HCT116 (cell line): ENCODE measurements at regions not wholly inside any gene's neighbourhood (a gene's known extent, or its start where the extent isn't known, plus 50 kb on each side); places are given as distances from the start of the nearest gene placed in this dataset.

Source experiments
- ATAC-seq: fragments of 200-7000 bp; cut with Tn5 transposase; 2 replicates; pipeline ENCODE4 v1.9.1; 2020; ENCODE audit warnings: mild to moderate bottlenecking, moderate library complexity
- BruUV-seq: library from RNA; stranded (reverse); fragments of 400-500 nt; replicated peaks from 2 replicates; lab custom pipeline; 2021; lab: Mats Ljungman, UMichigan
- CTCF ChIA-PET: fragments of 300-600 bp; sonication (Branson Sonifier 250); formaldehyde crosslinking; loops from one replicate; lab custom pipeline; 2021; ENCODE audit warnings: antibody characterized with exemption; lab: Charles Lee
- POLR2A ChIA-PET: fragments of 300-600, 350-600 bp; sonication (Branson Sonifier 250); formaldehyde crosslinking; loops from one replicate; lab custom pipeline; 2021; ENCODE audit warnings: antibody characterized with exemption; lab: Charles Lee
- RAD21 ChIA-PET, 2 experiments: fragments of 300-600 bp; sonication (Branson Sonifier 250); formaldehyde crosslinking; loops; one replicate each; lab custom pipeline; 2023; ENCODE audit warnings: low total read pairs in 2 of 2; ENCODE audit not compliant: uncharacterized antibody in 2 of 2, unreplicated experiment in 2 of 2, low non-redundant PET in 1 of 2; lab: Charles Lee
- DNase-seq: peaks from one replicate; pipeline ENCODE4 v3.0.0-alpha.2; 2010; ENCODE audit warnings: low read depth, low spot score
- H2AFZ ChIP-seq: fragments of 200-600 bp; shearing (Covaris generic), sonication (generic); 2 replicates; pipeline ENCODE4 v1.6.1; 2017; ENCODE audit warnings: low read depth, mixed run types, mixed read lengths, antibody characterized with exemption, low read length; ENCODE audit not compliant: poor library complexity, severe bottlenecking
- H3K27ac ChIP-seq: 2 replicates; pipeline ENCODE4 v1.5.1; 2012; ENCODE audit warnings: low read depth, low read length
- H3K27me3 ChIP-seq: fragments of 200-600 bp; sonication (generic); 2 replicates; pipeline ENCODE4 v1.6.1; 2016; ENCODE audit warnings: mixed run types, low read length, mixed read lengths; ENCODE audit not compliant: insufficient read depth
- H3K36me3 ChIP-seq, 2 experiments: fragments of 200-500 bp in 1 of 2; fragments of 200-600 bp in 1 of 2; sonication (Bioruptor generic) in 1 of 2; sonication (generic) in 1 of 2; 2 replicates each; pipeline versions ENCODE4 v1.5.1 to v1.6.1; 2014 to 2016; ENCODE audit warnings: low read length in 2 of 2, inconsistent platforms in 1 of 2, mixed read lengths in 1 of 2, mixed run types in 1 of 2; ENCODE audit not compliant: insufficient read depth in 2 of 2, control insufficient read depth in 1 of 2
- H3K4me1 ChIP-seq, 2 experiments: fragments of 200-600 bp in 1 of 2; sonication (generic) in 1 of 2; 2 replicates each; pipeline versions ENCODE4 v1.5.1 to v1.6.1; 2012 to 2017; ENCODE audit warnings: low read length in 2 of 2, inconsistent platforms in 1 of 2, mild to moderate bottlenecking in 1 of 2, mixed read lengths in 1 of 2, mixed run types in 1 of 2, moderate library complexity in 1 of 2; ENCODE audit not compliant: insufficient read depth in 2 of 2, control insufficient read depth in 1 of 2
- H3K4me2 ChIP-seq: fragments of 200-600 bp; sonication (generic); 2 replicates; pipeline ENCODE4 v1.6.1; 2017; ENCODE audit warnings: mixed run types, low read length, mixed read lengths
- H3K4me3 ChIP-seq, 2 experiments: fragments of 200-600 bp in 1 of 2; sonication (generic) in 1 of 2; replicated peaks in 1 of 2; 2 replicates each; pipeline ENCODE4 v1.5.1; 2011 to 2016; ENCODE audit warnings: low read length in 2 of 2, control low read depth in 1 of 2, low read depth in 1 of 2, mild to moderate bottlenecking in 1 of 2, mixed read lengths in 1 of 2, mixed run types in 1 of 2
- H3K79me2 ChIP-seq: fragments of 200-600 bp; sonication (generic); 2 replicates; pipeline ENCODE4 v1.6.1; 2017; ENCODE audit warnings: mild to moderate bottlenecking, mixed run types, low read length, moderate library complexity, mixed read lengths; ENCODE audit not compliant: insufficient read depth
- H3K9ac ChIP-seq: fragments of 200-600 bp; sonication (generic); 2 replicates; pipeline ENCODE4 v1.6.1; 2016; ENCODE audit warnings: low read length, mixed read lengths
- H3K9me2 ChIP-seq: fragments of 200-600 bp; sonication (generic), shearing (Covaris generic); 2 replicates; pipeline ENCODE4 v1.6.1; 2017; ENCODE audit warnings: mixed run types, mild to moderate bottlenecking, moderate library complexity; ENCODE audit not compliant: insufficient read depth
- H3K9me3 ChIP-seq, 2 experiments: fragments of 200-500 bp in 1 of 2; fragments of 200-600 bp in 1 of 2; sonication (Bioruptor generic) in 1 of 2; sonication (generic) in 1 of 2; 2 replicates each; pipeline ENCODE4 v1.6.1; 2014 to 2017; ENCODE audit warnings: low read length in 2 of 2, mixed read lengths in 2 of 2, inconsistent platforms in 1 of 2, low read depth in 1 of 2, mild to moderate bottlenecking in 1 of 2, mixed run types in 1 of 2, moderate library complexity in 1 of 2; ENCODE audit not compliant: control insufficient read depth in 1 of 2, insufficient read depth in 1 of 2
- H4K20me1 ChIP-seq: fragments of 200-600 bp; sonication (generic), shearing (Covaris generic); 2 replicates; pipeline ENCODE4 v1.6.1; 2017; ENCODE audit warnings: mixed run types, mild to moderate bottlenecking, moderate library complexity; ENCODE audit not compliant: insufficient read depth
- CBX3 ChIP-seq: IDR thresholded peaks from 2 replicates; pipeline ENCODE4 v1.6.1; 2012; ENCODE audit warnings: low read depth
- EZH2 ChIP-seq: fragments of 200-600 bp; sonication (generic); IDR thresholded peaks from 2 replicates; pipeline ENCODE4 v1.6.1; 2017; ENCODE audit warnings: antibody characterized with exemption, mixed run types
- JUND ChIP-seq: IDR thresholded peaks from 2 replicates; pipeline ENCODE4 v1.6.1; 2012
- RAD21 ChIP-seq: IDR thresholded peaks from 2 replicates; pipeline ENCODE4 v1.6.1; 2012; ENCODE audit warnings: low read depth, mild to moderate bottlenecking
- SIN3A ChIP-seq: IDR thresholded peaks from 2 replicates; pipeline ENCODE4 v1.6.1; 2012; ENCODE audit warnings: low read depth
- SRF ChIP-seq: IDR thresholded peaks from 2 replicates; pipeline ENCODE4 v1.6.1; 2012; ENCODE audit warnings: low read depth
- TCF7L2 ChIP-seq: IDR thresholded peaks from 2 replicates; pipeline ENCODE4 v1.7.0; 2011; ENCODE audit warnings: borderline replicate concordance, inconsistent platforms; ENCODE audit not compliant: insufficient read depth, insufficient read length; ENCODE audit errors: extremely low read depth
- YY1 ChIP-seq: IDR thresholded peaks from 2 replicates; pipeline ENCODE4 v1.6.1; 2011; ENCODE audit warnings: low read length, low read depth, moderate library complexity, mild to moderate bottlenecking; ENCODE audit not compliant: insufficient replicate concordance; ENCODE audit errors: extremely low read depth
- ZFX ChIP-seq: fragments of 450-650 bp; IDR thresholded peaks from 2 replicates; pipeline ENCODE4 v1.6.1; 2017
- intact Hi-C: fragments of 100-400 bp; cut with micrococcal nuclease; formaldehyde crosslinking; loops from 2 replicates; pipeline ENCODE4 v1.10.0; 2022
- TF ChIP-seq, protein P1 (sequence below), 3 experiments: fragments of 200-600 bp in 1 of 3; sonication (generic) in 1 of 3; IDR thresholded peaks in 2 of 3; conservative IDR thresholded peaks in 1 of 3; 2 replicates each; pipeline ENCODE4 v1.5.1; 2012 to 2017; ENCODE audit warnings: low read depth in 2 of 3, low read length in 2 of 3, antibody characterized with exemption in 1 of 3, borderline replicate concordance in 1 of 3, control low read depth in 1 of 3, mild to moderate bottlenecking in 1 of 3, mixed read lengths in 1 of 3, mixed run types in 1 of 3, moderate library complexity in 1 of 3; ENCODE audit not compliant: insufficient read depth in 1 of 3
- TF ChIP-seq, protein P2 (sequence below): IDR thresholded peaks from 2 replicates; pipeline ENCODE4 v1.6.1; 2012; ENCODE audit warnings: low read depth

DNA sequence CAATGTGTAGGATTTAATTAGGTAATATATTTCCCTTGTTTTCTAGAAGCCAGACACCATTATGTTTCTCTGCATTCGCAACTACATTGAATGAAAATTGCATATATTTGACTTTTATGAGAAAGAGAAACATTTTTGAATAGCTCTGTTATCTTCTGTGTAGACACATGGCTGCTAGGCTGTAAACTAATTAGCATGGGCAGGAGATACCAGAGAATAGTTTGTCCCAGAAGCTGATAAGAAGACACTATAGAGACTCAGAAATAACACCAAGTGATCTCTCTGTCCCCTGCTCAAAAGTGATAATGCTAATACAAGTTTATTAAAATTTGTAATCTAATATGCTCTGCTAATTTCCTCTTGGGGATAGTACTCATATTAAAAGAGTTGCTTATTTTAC is 198.0 kb upstream of the TUSC1 start:
- Histone ChIP-seq H4K20me1 (no peaks in the 10 kb centered on the region), H3K9me3 (peaks cover 5 to 10% of the 10 kb centered on the region in 2 experiments; a peak in 2 of 4 replicates), H3K79me2 (no peaks in the 10 kb centered on the region), H3K36me3 (no peaks in the 10 kb centered on the region), H3K4me3 (no peak overlapping the region), H3K4me2 (no peak overlapping the region), H3K4me1 (no peaks in the 10 kb centered on the region), H3K9me2 (no peaks in the 10 kb centered on the region), H3K9ac (no peak overlapping the region), H3K27ac (no peak overlapping the region), H2AFZ (no peak overlapping the region), H3K27me3 (no peaks in the 10 kb centered on the region)
- ATAC-seq, result no peak
- intact Hi-C loops, result no loop called here
- ChIA-PET RAD21 (no interaction called here), POLR2A (no interaction called here), CTCF (no interaction called here)
- BruUV-seq, result no TSS peak
- TF ChIP-seq SIN3A, result no peak
- TF ChIP-seq, protein P1, sequence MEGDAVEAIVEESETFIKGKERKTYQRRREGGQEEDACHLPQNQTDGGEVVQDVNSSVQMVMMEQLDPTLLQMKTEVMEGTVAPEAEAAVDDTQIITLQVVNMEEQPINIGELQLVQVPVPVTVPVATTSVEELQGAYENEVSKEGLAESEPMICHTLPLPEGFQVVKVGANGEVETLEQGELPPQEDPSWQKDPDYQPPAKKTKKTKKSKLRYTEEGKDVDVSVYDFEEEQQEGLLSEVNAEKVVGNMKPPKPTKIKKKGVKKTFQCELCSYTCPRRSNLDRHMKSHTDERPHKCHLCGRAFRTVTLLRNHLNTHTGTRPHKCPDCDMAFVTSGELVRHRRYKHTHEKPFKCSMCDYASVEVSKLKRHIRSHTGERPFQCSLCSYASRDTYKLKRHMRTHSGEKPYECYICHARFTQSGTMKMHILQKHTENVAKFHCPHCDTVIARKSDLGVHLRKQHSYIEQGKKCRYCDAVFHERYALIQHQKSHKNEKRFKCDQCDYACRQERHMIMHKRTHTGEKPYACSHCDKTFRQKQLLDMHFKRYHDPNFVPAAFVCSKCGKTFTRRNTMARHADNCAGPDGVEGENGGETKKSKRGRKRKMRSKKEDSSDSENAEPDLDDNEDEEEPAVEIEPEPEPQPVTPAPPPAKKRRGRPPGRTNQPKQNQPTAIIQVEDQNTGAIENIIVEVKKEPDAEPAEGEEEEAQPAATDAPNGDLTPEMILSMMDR (IDR thresholded peaks at IDR 0.05 in 2 of 3, conservative IDR thresholded peaks at IDR 0.05 in 1 of 3; ENCODE audit: borderline replicate concordance in 1 of 3, insufficient read depth in 1 of 3, low read depth in 2 of 3, low read length in 2 of 3), result no peak
- no peak for TF ChIP-seq EZH2
- TF ChIP-seq RAD21, result no peak
- no peak for TF ChIP-seq CBX3
- no peak for TF ChIP-seq SRF
- no peak for TF ChIP-seq ZFX
- TF ChIP-seq TCF7L2, result no peak
- TF ChIP-seq, protein P2, sequence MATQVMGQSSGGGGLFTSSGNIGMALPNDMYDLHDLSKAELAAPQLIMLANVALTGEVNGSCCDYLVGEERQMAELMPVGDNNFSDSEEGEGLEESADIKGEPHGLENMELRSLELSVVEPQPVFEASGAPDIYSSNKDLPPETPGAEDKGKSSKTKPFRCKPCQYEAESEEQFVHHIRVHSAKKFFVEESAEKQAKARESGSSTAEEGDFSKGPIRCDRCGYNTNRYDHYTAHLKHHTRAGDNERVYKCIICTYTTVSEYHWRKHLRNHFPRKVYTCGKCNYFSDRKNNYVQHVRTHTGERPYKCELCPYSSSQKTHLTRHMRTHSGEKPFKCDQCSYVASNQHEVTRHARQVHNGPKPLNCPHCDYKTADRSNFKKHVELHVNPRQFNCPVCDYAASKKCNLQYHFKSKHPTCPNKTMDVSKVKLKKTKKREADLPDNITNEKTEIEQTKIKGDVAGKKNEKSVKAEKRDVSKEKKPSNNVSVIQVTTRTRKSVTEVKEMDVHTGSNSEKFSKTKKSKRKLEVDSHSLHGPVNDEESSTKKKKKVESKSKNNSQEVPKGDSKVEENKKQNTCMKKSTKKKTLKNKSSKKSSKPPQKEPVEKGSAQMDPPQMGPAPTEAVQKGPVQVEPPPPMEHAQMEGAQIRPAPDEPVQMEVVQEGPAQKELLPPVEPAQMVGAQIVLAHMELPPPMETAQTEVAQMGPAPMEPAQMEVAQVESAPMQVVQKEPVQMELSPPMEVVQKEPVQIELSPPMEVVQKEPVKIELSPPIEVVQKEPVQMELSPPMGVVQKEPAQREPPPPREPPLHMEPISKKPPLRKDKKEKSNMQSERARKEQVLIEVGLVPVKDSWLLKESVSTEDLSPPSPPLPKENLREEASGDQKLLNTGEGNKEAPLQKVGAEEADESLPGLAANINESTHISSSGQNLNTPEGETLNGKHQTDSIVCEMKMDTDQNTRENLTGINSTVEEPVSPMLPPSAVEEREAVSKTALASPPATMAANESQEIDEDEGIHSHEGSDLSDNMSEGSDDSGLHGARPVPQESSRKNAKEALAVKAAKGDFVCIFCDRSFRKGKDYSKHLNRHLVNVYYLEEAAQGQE, result no peak
- no peak for TF ChIP-seq JUND
- no peak for TF ChIP-seq YY1
- DNase-seq, result no peak
